NCI-H748 (cell line): ENCODE measurements at regions not wholly inside any gene's neighbourhood (a gene's known extent, or its start where the extent isn't known, plus 50 kb on each side); places are given as distances from the start of the nearest gene placed in this dataset.

ENCODE experiments used
- DNase-seq: peaks from one replicate; lab custom pipeline; 2025; ENCODE audit not compliant: unreplicated experiment; lab: John Stamatoyannopoulos, UW

GRCh38 chr1:87194856-87195255 is 133.8 kb upstream of the LMO4 start:
- no peak for DNase-seq

GRCh38 chr1:87196110-87196827 is 132.4 kb upstream of the LMO4 start:
- no peak for DNase-seq

- DNase-seq = no peak
Measured at GRCh38 chr1:87197156-87197555, 131.5 kb upstream of the LMO4 start.

GRCh38 chr1:87197641-87198040 is 131.0 kb upstream of the LMO4 start:
- DNase-seq = no peak

GRCh38 chr1:87200875-87201638 is 127.6 kb upstream of the LMO4 start:
- peak; percentile 98 for DNase-seq

- DNase-seq = peak; percentile 45
Measured at GRCh38 chr1:87201768-87202167, 126.9 kb upstream of the LMO4 start.

GRCh38 chr1:87202451-87202850 is 126.2 kb upstream of the LMO4 start:
- DNase-seq = no peak

- no peak for DNase-seq
Measured at GRCh38 chr1:87202922-87203655, 125.6 kb upstream of the LMO4 start.

GRCh38 chr1:87203904-87204303 is 124.8 kb upstream of the LMO4 start:
- no peak for DNase-seq

GRCh38 chr1:87204441-87204840 is 124.2 kb upstream of the LMO4 start:
- DNase-seq = no peak

GRCh38 chr1:87204921-87205320 is 123.8 kb upstream of the LMO4 start:
- DNase-seq = no peak

GRCh38 chr1:87206044-87206831 is 122.4 kb upstream of the LMO4 start:
- no peak for DNase-seq

- DNase-seq = no peak
Measured at GRCh38 chr1:87208080-87208479, 120.6 kb upstream of the LMO4 start.

GRCh38 chr1:87208931-87209330 is 119.7 kb upstream of the LMO4 start:
- no peak for DNase-seq

GRCh38 chr1:87210151-87210550 is 118.5 kb upstream of the LMO4 start:
- no peak for DNase-seq

- no peak for DNase-seq
Measured at GRCh38 chr1:87212431-87213134, 116.1 kb upstream of the LMO4 start.

GRCh38 chr1:87213135-87213515 is 115.6 kb upstream of the LMO4 start:
- no peak for DNase-seq

GRCh38 chr1:87215592-87215991 is 113.1 kb upstream of the LMO4 start:
- DNase-seq = no peak

- DNase-seq = no peak
Measured at GRCh38 chr1:87218618-87219017, 110.1 kb upstream of the LMO4 start.

GRCh38 chr1:87219141-87219540 is 109.5 kb upstream of the LMO4 start:
- no peak for DNase-seq

GRCh38 chr1:87219626-87220025 is 109.1 kb upstream of the LMO4 start:
- no peak for DNase-seq
